ENCODE measurements at regions not wholly inside any gene's neighbourhood (a gene's known extent, or its start where the extent isn't known, plus 50 kb on each side); places are given as distances from the start of the nearest gene placed in this dataset.

DNA sequence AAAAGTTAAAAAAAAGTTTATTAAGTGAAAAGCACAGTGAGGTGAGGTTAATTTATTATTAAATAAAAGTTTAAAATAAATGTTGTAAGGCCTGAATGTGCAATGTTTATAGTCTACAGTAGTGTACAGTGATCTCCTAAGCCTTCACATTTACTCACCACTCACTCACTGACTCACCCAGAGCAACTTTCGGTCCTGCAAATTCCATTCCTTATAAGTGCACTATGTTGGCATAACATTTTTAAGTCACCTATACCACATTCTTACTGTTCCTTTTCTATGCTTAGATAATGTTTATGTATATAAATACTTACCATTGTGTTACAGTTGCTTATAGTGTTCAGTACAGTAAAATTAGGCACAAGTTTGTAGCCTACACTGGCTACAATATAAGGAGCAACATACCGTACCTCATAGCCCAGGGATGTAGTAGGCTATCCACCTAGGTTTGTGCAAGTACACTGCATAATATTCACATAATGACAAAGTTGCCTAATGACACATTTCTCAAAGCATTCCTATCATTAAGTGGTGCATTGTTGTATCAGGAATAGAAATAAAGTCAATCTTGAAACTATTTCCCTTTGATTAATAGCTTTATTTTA lies 426.5 kb upstream of the BRINP3 start:
- no TSS peak for BruUV-seq (replicated peaks)
- Histone ChIP-seq H3K36me3 (ENCODE audit: control insufficient read depth, insufficient read depth, low read length) (no peaks in the 10 kb centered on the region), H3K4me2 (ENCODE audit: insufficient read depth, low read length) (no peak overlapping the region), H4K20me1 (replicated peaks; ENCODE audit: control insufficient read depth, insufficient read depth, low read length) (no peaks in the 10 kb centered on the region), H3K79me2 (ENCODE audit: control insufficient read depth, insufficient read depth, low read length) (no peaks in the 10 kb centered on the region), H3K27ac (ENCODE audit: extremely low read depth, low read depth, low read length) (no peak overlapping the region), H3K4me1 (replicated peaks in 1 of 2; ENCODE audit: control insufficient read depth in 2 of 2, insufficient read depth in 2 of 2, low read length in 2 of 2) (no peaks in the 10 kb centered on the region), H3K4me3 (no peak overlapping the region), H3K27me3 (ENCODE audit: control insufficient read depth in 2 of 2, insufficient read depth in 2 of 2, low read length in 2 of 2) (no peaks in the 10 kb centered on the region), H3K9me1 (ENCODE audit: control insufficient read depth, insufficient read depth, low read length) (no peaks in the 10 kb centered on the region), H3K9ac (ENCODE audit: insufficient read depth in 1 of 2, low read depth in 2 of 2, low read length in 2 of 2) (no peak overlapping the region), H3K9me3 (replicated peaks; ENCODE audit: control insufficient read depth, insufficient read depth, low read depth, low read length) (peaks cover 2% of the 10 kb centered on the region; the same call in 1 of the 2 replicates), H2AFZ (ENCODE audit: low read depth, low read length) (no peak overlapping the region)
- ChIA-PET CTCF (ENCODE audit: low intra/inter-chr PET ratio) (no interaction called here), POLR2A (no interaction called here)
- ATAC-seq (no peak), DNase-seq (ENCODE audit: extremely low read depth in 1 of 4, low spot score in 3 of 4) (no peak), FAIRE-seq (no peak)
- WGBS (ENCODE audit: insufficient coverage, low coverage, missing lambda C conversion rate): 2% methylated on average over 2 of the region's 2 CpGs
- in situ Hi-C loops (cut with MboI) (no loop called here), intact Hi-C loops (cut with micrococcal nuclease) (no loop called here)
- TF ChIP-seq, protein P1, sequence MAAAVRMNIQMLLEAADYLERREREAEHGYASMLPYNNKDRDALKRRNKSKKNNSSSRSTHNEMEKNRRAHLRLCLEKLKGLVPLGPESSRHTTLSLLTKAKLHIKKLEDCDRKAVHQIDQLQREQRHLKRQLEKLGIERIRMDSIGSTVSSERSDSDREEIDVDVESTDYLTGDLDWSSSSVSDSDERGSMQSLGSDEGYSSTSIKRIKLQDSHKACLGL (CRISPR knock-in tag; IDR thresholded peaks at IDR 0.05; ENCODE audit: borderline replicate concordance, poor library complexity, severe bottlenecking): no peak
- TF ChIP-seq, protein P2, sequence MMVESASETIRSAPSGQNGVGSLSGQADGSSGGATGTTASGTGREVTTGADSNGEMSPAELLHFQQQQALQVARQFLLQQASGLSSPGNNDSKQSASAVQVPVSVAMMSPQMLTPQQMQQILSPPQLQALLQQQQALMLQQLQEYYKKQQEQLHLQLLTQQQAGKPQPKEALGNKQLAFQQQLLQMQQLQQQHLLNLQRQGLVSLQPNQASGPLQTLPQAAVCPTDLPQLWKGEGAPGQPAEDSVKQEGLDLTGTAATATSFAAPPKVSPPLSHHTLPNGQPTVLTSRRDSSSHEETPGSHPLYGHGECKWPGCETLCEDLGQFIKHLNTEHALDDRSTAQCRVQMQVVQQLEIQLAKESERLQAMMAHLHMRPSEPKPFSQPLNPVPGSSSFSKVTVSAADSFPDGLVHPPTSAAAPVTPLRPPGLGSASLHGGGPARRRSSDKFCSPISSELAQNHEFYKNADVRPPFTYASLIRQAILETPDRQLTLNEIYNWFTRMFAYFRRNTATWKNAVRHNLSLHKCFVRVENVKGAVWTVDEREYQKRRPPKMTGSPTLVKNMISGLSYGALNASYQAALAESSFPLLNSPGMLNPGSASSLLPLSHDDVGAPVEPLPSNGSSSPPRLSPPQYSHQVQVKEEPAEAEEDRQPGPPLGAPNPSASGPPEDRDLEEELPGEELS (CRISPR knock-in tag; IDR thresholded peaks at IDR 0.05; ENCODE audit: borderline replicate concordance): no peak
- TF ChIP-seq, protein P3, sequence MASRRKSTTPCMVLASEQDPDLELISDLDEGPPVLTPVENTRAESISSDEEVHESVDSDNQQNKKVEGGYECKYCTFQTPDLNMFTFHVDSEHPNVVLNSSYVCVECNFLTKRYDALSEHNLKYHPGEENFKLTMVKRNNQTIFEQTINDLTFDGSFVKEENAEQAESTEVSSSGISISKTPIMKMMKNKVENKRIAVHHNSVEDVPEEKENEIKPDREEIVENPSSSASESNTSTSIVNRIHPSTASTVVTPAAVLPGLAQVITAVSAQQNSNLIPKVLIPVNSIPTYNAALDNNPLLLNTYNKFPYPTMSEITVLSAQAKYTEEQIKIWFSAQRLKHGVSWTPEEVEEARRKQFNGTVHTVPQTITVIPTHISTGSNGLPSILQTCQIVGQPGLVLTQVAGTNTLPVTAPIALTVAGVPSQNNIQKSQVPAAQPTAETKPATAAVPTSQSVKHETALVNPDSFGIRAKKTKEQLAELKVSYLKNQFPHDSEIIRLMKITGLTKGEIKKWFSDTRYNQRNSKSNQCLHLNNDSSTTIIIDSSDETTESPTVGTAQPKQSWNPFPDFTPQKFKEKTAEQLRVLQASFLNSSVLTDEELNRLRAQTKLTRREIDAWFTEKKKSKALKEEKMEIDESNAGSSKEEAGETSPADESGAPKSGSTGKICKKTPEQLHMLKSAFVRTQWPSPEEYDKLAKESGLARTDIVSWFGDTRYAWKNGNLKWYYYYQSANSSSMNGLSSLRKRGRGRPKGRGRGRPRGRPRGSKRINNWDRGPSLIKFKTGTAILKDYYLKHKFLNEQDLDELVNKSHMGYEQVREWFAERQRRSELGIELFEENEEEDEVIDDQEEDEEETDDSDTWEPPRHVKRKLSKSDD (conservative IDR thresholded peaks at IDR 0.05; ENCODE audit: low read length): no peak
- TF ChIP-seq KAT2B (IDR thresholded peaks at IDR 0.05; ENCODE audit: low read depth, low read length) (no peak), CBFB (CRISPR knock-in tag; IDR thresholded peaks at IDR 0.05) (no peak), EZH2 (IDR thresholded peaks at IDR 0.05; ENCODE audit: borderline replicate concordance, low read depth, low read length) (no peak), ZNF121 (CRISPR knock-in tag; conservative IDR thresholded peaks at IDR 0.05) (no peak), NFE2L1 (tag; IDR thresholded peaks at IDR 0.05; ENCODE audit: borderline replicate concordance, low read depth) (no peak), HLTF (IDR thresholded peaks at IDR 0.05) (no peak)
